ENCODE measurements at regions not wholly inside any gene's neighbourhood (a gene's known extent, or its start where the extent isn't known, plus 50 kb on each side); places are given as distances from the start of the nearest gene placed in this dataset.

DNA sequence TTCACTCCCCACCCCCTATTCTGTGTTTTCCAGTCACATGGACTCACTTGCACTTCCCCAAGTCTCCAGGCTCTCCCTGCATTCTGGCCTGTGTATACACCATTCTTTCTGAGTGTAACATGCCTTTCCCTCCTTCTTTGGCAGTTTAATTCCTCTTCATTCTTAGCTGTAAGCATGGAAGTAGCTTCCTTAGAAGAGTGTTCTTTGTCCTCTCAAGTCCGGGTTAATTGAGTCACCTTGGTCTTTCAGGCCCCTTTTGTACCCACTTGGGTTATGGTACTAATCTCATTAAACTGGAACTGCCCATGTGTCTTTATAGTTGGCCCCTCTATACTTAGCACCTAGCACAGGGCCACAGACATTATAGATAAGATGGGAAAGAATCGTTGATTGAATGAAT is 525.3 kb upstream of the ADGRL4 start:
- Histone ChIP-seq H3K27me3 (no peaks in the 10 kb centered on the region), H3K4me3 (no peak overlapping the region), H3K36me3 (replicated peaks in 1 of 2) (no peaks in the 10 kb centered on the region), H3K9me3 (replicated peaks in 1 of 3) (no peaks in the 10 kb centered on the region), H3K27ac (no peak overlapping the region), H3K4me1 (replicated peaks in 1 of 2) (no peaks in the 10 kb centered on the region)
- intact Hi-C loops (cut with DNase I) = no loop called here
- 60 to 79% (median 73%) methylated on average over 2 of the region's 2 CpGs for WGBS, 4 donors
- no peak for DNase-seq
- TF ChIP-seq, protein P1, sequence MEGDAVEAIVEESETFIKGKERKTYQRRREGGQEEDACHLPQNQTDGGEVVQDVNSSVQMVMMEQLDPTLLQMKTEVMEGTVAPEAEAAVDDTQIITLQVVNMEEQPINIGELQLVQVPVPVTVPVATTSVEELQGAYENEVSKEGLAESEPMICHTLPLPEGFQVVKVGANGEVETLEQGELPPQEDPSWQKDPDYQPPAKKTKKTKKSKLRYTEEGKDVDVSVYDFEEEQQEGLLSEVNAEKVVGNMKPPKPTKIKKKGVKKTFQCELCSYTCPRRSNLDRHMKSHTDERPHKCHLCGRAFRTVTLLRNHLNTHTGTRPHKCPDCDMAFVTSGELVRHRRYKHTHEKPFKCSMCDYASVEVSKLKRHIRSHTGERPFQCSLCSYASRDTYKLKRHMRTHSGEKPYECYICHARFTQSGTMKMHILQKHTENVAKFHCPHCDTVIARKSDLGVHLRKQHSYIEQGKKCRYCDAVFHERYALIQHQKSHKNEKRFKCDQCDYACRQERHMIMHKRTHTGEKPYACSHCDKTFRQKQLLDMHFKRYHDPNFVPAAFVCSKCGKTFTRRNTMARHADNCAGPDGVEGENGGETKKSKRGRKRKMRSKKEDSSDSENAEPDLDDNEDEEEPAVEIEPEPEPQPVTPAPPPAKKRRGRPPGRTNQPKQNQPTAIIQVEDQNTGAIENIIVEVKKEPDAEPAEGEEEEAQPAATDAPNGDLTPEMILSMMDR (IDR thresholded peaks at IDR 0.05) = no peak
- no peak for TF ChIP-seq POLR2A (IDR thresholded peaks at IDR 0.05)

DNA sequence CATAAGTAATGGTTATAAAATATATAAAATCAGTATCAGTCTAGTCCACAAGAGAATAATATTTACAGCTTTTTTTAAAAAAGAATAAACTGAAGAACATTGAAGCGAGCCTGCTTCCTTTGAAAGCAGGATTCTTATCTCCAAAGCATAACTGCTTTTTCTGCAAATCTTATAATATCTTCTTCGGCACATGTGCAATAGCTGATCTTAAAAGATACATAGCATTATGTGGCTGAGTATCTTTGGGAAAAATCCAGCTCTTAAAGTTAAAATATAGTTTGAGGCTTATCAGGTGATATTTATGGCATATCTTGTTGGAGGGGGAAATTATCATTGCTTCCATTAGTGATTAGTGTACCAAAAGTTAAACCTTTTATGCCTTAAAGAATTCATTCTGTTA is 523.9 kb upstream of the ADGRL4 start:
- Histone ChIP-seq H3K27me3 (no peaks in the 10 kb centered on the region), H3K4me3 (no peak overlapping the region), H3K27ac (no peak overlapping the region), H3K36me3 (replicated peaks in 1 of 2) (no peaks in the 10 kb centered on the region), H3K9me3 (replicated peaks in 1 of 3) (no peaks in the 10 kb centered on the region), H3K4me1 (replicated peaks in 1 of 2) (no peaks in the 10 kb centered on the region)
- 66 to 88% (median 69%) methylated on average over 2 of the region's 2 CpGs for WGBS, 4 donors
- intact Hi-C loops (cut with DNase I) = no loop called here
- TF ChIP-seq POLR2A (IDR thresholded peaks at IDR 0.05) = no peak
- TF ChIP-seq, protein P1 (IDR thresholded peaks at IDR 0.05) = no peak
- DNase-seq = no peak

DNA sequence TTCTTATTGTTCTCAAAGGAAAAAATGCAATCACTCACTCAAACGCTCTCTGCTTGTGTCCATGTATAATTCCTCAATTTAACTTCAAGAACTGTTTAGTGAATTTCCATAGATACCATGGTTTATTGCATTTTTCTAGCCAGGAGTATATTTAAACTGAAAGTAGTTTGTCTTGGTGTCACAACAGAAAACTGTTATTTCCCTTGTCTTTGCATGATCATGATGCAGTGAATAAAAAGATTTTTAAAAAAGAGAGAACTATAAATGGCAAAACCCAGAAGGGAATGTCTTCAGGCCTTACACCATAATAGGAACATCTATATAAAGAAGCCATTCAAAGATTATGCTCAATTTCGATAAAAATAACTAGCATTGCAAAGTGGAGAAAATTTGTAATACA is 523.5 kb upstream of the ADGRL4 start:
- TF ChIP-seq, protein P1 (IDR thresholded peaks at IDR 0.05) = no peak
- H3K36me3 ChIP-seq (replicated peaks in 1 of 2) = no peaks in the 10 kb centered on the region
- no peaks in the 10 kb centered on the region for H3K9me3 ChIP-seq (replicated peaks in 1 of 3)
- no peaks in the 10 kb centered on the region for H3K4me1 ChIP-seq (replicated peaks in 1 of 2)
- no peak overlapping the region for H3K4me3 ChIP-seq
- H3K27ac ChIP-seq = no peak overlapping the region
- WGBS, 4 donors = 73 to 85% (median 80%) methylated on average over 2 of the region's 2 CpGs
- DNase-seq = no peak
- intact Hi-C loops (cut with DNase I) = no loop called here
- no peaks in the 10 kb centered on the region for H3K27me3 ChIP-seq

DNA sequence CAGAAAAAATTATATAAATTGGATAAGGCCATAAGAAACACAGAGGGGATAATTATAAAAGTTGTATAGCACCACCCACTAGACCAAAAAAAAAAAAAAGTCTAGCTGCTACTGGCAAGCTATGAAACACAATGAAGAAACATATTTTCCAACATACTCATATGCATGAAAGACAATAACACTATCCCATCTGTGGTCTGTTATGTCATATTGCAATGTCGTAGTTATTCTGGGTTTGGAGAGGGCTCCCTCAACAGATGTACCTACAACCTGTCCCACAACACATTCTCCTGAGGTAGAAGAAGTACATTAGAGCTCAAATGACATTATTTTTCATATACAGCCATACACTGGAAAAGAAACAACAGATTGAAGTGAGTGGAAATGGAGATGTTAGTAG is 517.6 kb upstream of the ADGRL4 start:
- TF ChIP-seq, protein P1 (IDR thresholded peaks at IDR 0.05) = no peak
- TF ChIP-seq POLR2A (IDR thresholded peaks at IDR 0.05) = no peak
- Histone ChIP-seq H3K36me3 (replicated peaks in 1 of 2) (no peaks in the 10 kb centered on the region), H3K4me3 (no peak overlapping the region), H3K4me1 (replicated peaks in 1 of 2) (no peaks in the 10 kb centered on the region), H3K9me3 (replicated peaks in 1 of 3) (no peaks in the 10 kb centered on the region), H3K27ac (no peak overlapping the region), H3K27me3 (no peaks in the 10 kb centered on the region)
- no peak for DNase-seq
- WGBS, 4 donors = 58 to 83% (median 73%) methylated on average over 1 of the region's 1 CpG
- intact Hi-C loops (cut with DNase I) = no loop called here

Measured in adrenal gland (tissue), 9 donors.